ENCODE measurements at regions not wholly inside any gene's neighbourhood (a gene's known extent, or its start where the extent isn't known, plus 50 kb on each side); places are given as distances from the start of the nearest gene placed in this dataset.

DNA sequence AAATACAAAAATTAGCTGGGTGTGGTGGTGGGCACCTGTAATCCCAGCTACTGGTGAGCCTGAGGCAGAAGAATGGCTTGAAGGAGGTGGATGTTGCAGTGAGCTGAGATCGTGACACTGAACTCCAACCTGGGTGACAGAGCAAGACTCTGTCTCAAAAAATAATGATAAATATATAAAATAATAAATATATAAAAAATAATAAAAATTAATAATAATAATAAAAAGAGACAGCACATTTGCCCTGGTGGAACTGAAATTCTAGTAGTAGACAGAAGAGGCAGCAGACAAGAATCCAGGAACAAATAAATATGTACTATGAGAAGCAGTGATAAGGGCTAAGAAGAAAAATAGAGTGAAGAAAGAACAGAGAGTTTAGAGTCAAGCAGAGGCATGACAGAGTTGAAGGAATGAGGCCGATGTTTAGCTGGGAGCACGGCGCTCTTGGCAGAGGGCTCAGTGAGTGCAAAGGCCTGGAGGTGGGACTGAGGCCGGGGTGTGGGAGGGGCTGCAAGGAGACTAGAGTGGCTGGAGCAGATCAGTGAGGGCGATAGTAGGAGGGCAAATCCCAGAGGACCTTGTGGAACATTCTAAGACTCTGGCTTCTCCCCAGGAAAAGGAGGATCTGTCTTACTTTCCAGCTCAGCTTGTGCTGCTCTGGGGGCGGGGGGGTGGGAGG, 410.3 kb downstream of the MN1 start:
- Histone ChIP-seq H3K4me3 (ENCODE audit: low read depth, low read length, poor library complexity, severe bottlenecking) (no peak overlapping the region), H3F3A (ENCODE audit: insufficient read depth, low read length) (no peaks in the 10 kb centered on the region), H3K4me2 (ENCODE audit: low read length) (no peak overlapping the region), H3K79me2 (ENCODE audit: insufficient read depth, low read length) (no peaks in the 10 kb centered on the region), H2AFZ (ENCODE audit: low read length) (no peak overlapping the region), H3K4me1 (ENCODE audit: insufficient read depth, low read length, severe bottlenecking) (no peaks in the 10 kb centered on the region), H3K9me3 (ENCODE audit: low read length) (no peaks in the 10 kb centered on the region), H3K27ac (ENCODE audit: low read depth, low read length, poor library complexity, severe bottlenecking) (no peak overlapping the region), H4K20me1 (ENCODE audit: insufficient read depth, low read length) (no peaks in the 10 kb centered on the region), H3K9me2 (ENCODE audit: low read depth, low read length) (no peaks in the 10 kb centered on the region), H3K27me3 (ENCODE audit: insufficient read depth, low read length) (no peaks in the 10 kb centered on the region), H3K36me3 (ENCODE audit: insufficient read depth, low read length) (no peaks in the 10 kb centered on the region), H3K9ac (ENCODE audit: low read length) (no peak overlapping the region)
- TF ChIP-seq EZH2 (IDR thresholded peaks at IDR 0.05; ENCODE audit: borderline replicate concordance, low read length): no peak
- TF ChIP-seq, protein P1, sequence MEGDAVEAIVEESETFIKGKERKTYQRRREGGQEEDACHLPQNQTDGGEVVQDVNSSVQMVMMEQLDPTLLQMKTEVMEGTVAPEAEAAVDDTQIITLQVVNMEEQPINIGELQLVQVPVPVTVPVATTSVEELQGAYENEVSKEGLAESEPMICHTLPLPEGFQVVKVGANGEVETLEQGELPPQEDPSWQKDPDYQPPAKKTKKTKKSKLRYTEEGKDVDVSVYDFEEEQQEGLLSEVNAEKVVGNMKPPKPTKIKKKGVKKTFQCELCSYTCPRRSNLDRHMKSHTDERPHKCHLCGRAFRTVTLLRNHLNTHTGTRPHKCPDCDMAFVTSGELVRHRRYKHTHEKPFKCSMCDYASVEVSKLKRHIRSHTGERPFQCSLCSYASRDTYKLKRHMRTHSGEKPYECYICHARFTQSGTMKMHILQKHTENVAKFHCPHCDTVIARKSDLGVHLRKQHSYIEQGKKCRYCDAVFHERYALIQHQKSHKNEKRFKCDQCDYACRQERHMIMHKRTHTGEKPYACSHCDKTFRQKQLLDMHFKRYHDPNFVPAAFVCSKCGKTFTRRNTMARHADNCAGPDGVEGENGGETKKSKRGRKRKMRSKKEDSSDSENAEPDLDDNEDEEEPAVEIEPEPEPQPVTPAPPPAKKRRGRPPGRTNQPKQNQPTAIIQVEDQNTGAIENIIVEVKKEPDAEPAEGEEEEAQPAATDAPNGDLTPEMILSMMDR (IDR thresholded peaks at IDR 0.05; ENCODE audit: low read length): no peak

DNA sequence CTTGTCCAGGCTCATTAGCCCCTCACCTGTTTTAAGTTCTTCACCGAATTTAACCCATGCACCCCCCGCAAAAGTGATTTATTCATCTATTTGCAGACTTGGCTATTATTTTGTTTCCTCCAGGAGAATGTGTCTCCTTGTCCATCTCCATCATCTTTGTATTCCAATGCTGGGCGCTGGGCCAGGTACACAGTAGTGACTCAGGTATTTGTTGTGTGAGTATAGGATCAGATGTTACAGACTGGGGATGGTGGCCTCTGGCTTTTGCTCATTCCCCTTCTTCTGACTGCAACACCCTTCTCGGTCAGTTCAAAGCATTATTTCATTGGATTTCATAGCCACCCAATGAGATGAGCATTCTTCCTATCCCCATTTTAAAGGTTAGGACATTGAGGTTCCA, 408.2 kb downstream of the MN1 start:
- Histone ChIP-seq H3K79me2 (ENCODE audit: insufficient read depth, low read length) (no peaks in the 10 kb centered on the region), H3K9me3 (ENCODE audit: low read length) (no peaks in the 10 kb centered on the region), H3K4me2 (ENCODE audit: low read length) (no peak overlapping the region), H3K27me3 (ENCODE audit: insufficient read depth, low read length) (no peaks in the 10 kb centered on the region), H4K20me1 (ENCODE audit: insufficient read depth, low read length) (no peaks in the 10 kb centered on the region), H3K9ac (ENCODE audit: low read length) (no peak overlapping the region), H3K4me3 (ENCODE audit: low read depth, low read length, poor library complexity, severe bottlenecking) (no peak overlapping the region), H3K27ac (ENCODE audit: low read depth, low read length, poor library complexity, severe bottlenecking) (no peak overlapping the region), H3K9me2 (ENCODE audit: low read depth, low read length) (no peaks in the 10 kb centered on the region), H2AFZ (ENCODE audit: low read length) (no peak overlapping the region), H3F3A (ENCODE audit: insufficient read depth, low read length) (no peaks in the 10 kb centered on the region), H3K4me1 (ENCODE audit: insufficient read depth, low read length, severe bottlenecking) (no peaks in the 10 kb centered on the region), H3K36me3 (ENCODE audit: insufficient read depth, low read length) (no peaks in the 10 kb centered on the region)
- TF ChIP-seq, protein P1 (IDR thresholded peaks at IDR 0.05; ENCODE audit: low read length): no peak
- no peak for TF ChIP-seq EZH2 (IDR thresholded peaks at IDR 0.05; ENCODE audit: borderline replicate concordance, low read length)

DNA sequence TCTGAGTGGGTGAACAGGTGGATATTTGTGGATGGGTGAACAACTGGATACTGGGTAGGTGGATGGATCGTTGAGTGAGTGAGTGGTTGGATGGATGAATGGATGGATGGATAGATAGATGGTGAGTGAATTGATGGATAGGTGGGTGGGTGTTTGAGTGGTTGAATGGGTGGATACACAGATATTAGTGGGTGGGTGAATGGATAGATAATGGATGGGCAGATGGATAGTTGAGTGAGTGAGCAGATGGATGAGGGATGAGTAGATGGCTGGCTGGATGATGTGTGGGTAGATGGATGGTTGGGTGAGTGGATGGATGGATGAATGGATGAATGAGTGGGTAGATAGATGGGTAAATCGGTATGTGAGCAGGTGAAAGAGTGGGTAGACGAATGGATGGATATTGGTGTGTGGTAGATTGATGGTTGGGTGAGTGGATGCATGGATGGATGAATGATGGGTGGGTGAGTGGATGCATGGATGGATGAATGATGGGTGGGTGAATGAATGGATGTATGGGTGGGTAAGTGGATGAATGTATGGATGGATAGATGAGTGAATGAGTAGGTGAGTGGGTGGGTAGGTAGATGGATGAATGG, 406.7 kb downstream of the MN1 start:
- Histone ChIP-seq H3K4me1 (ENCODE audit: insufficient read depth, low read length, severe bottlenecking) (no peaks in the 10 kb centered on the region), H2AFZ (ENCODE audit: low read length) (no peak overlapping the region), H3K27ac (ENCODE audit: low read depth, low read length, poor library complexity, severe bottlenecking) (no peak overlapping the region), H3K79me2 (ENCODE audit: insufficient read depth, low read length) (no peaks in the 10 kb centered on the region), H4K20me1 (ENCODE audit: insufficient read depth, low read length) (no peaks in the 10 kb centered on the region), H3K9me2 (ENCODE audit: low read depth, low read length) (no peaks in the 10 kb centered on the region), H3K36me3 (ENCODE audit: insufficient read depth, low read length) (no peaks in the 10 kb centered on the region), H3F3A (ENCODE audit: insufficient read depth, low read length) (no peaks in the 10 kb centered on the region), H3K9ac (ENCODE audit: low read length) (no peak overlapping the region), H3K27me3 (ENCODE audit: insufficient read depth, low read length) (no peaks in the 10 kb centered on the region), H3K4me3 (ENCODE audit: low read depth, low read length, poor library complexity, severe bottlenecking) (no peak overlapping the region), H3K4me2 (ENCODE audit: low read length) (no peak overlapping the region), H3K9me3 (ENCODE audit: low read length) (no peaks in the 10 kb centered on the region)
- TF ChIP-seq, protein P1 (IDR thresholded peaks at IDR 0.05; ENCODE audit: low read length): no peak
- no peak for TF ChIP-seq EZH2 (IDR thresholded peaks at IDR 0.05; ENCODE audit: borderline replicate concordance, low read length)

Data from OCI-LY1 (cell line).